ENCODE measurements at regions not wholly inside any gene's neighbourhood (a gene's known extent, or its start where the extent isn't known, plus 50 kb on each side); places are given as distances from the start of the nearest gene placed in this dataset.
A peak's percentile ranks its signal among the peaks of the same experiment; 100 is the strongest.

GRCh38 chr4:104677116-104677515 lies 182.4 kb upstream of the CXXC4 start:
- peak; percentile 94 for DNase-seq (ENCODE audit: low read depth)

- DNase-seq (ENCODE audit: low read depth): no peak
Observed at GRCh38 chr4:104682311-104682710, 187.6 kb upstream of the CXXC4 start.

GRCh38 chr4:104693601-104694201 lies 199.0 kb upstream of the CXXC4 start:
- peak; percentile 6 for DNase-seq (ENCODE audit: low read depth)

GRCh38 chr4:104716584-104716983 lies 221.9 kb upstream of the CXXC4 start:
- no peak for DNase-seq (ENCODE audit: low read depth)

- DNase-seq (ENCODE audit: low read depth): no peak
Observed at GRCh38 chr4:104719539-104720230, 225.0 kb upstream of the CXXC4 start.

GRCh38 chr4:104722467-104722866 lies 227.8 kb upstream of the CXXC4 start:
- no peak for DNase-seq (ENCODE audit: low read depth)

- no peak for DNase-seq (ENCODE audit: low read depth)
Observed at GRCh38 chr4:104726002-104726401, 231.3 kb upstream of the CXXC4 start.

- no peak for DNase-seq (ENCODE audit: low read depth)
Observed at GRCh38 chr4:104727643-104728042, 232.9 kb upstream of the CXXC4 start.

GRCh38 chr4:104728380-104729122 lies 233.9 kb upstream of the CXXC4 start:
- peak; percentile 99 for DNase-seq (ENCODE audit: low read depth)

- DNase-seq (ENCODE audit: low read depth): no peak
Observed at GRCh38 chr4:104732766-104733165, 238.1 kb upstream of the CXXC4 start.

GRCh38 chr4:104735174-104735573 lies 240.5 kb upstream of the CXXC4 start:
- DNase-seq (ENCODE audit: low read depth): no peak

GRCh38 chr4:104740161-104740560 lies 245.5 kb upstream of the CXXC4 start:
- no peak for DNase-seq (ENCODE audit: low read depth)

GRCh38 chr4:104743215-104743653 lies 248.5 kb upstream of the CXXC4 start:
- DNase-seq (ENCODE audit: low read depth): no peak

- DNase-seq (ENCODE audit: low read depth): peak; percentile 33
Observed at GRCh38 chr4:104747635-104748034, 252.9 kb upstream of the CXXC4 start.

GRCh38 chr4:104749062-104749461 lies 254.4 kb upstream of the CXXC4 start:
- DNase-seq (ENCODE audit: low read depth): no peak

- no peak for DNase-seq (ENCODE audit: low read depth)
Observed at GRCh38 chr4:104750008-104750407, 255.3 kb upstream of the CXXC4 start.

- DNase-seq (ENCODE audit: low read depth): no peak
Observed at GRCh38 chr4:104751468-104751867, 256.8 kb upstream of the CXXC4 start.

GRCh38 chr4:104752337-104752736 lies 257.6 kb upstream of the CXXC4 start:
- no peak for DNase-seq (ENCODE audit: low read depth)

- no peak for DNase-seq (ENCODE audit: low read depth)
Observed at GRCh38 chr4:104756837-104757236, 262.1 kb upstream of the CXXC4 start.

GRCh38 chr4:104758574-104758973 lies 263.9 kb upstream of the CXXC4 start:
- DNase-seq (ENCODE audit: low read depth): no peak

GRCh38 chr4:104763554-104764222 lies 269.0 kb upstream of the CXXC4 start:
- no peak for DNase-seq (ENCODE audit: low read depth)

- DNase-seq (ENCODE audit: low read depth): no peak
Observed at GRCh38 chr4:104766676-104767075, 272.0 kb upstream of the CXXC4 start.
